SK-MEL-5 (cell line): ENCODE measurements at regions not wholly inside any gene's neighbourhood (a gene's known extent, or its start where the extent isn't known, plus 50 kb on each side); places are given as distances from the start of the nearest gene placed in this dataset.

Experiments
- DNase-seq: peaks from one replicate; pipeline ENCODE4 v3.0.0-alpha.2; 2016; ENCODE audit warnings: low read depth, low spot score
- in situ Hi-C: cut with HindIII; loops from 2 replicates; pipeline ENCODE4 v1.10.0; 2016; ENCODE audit warnings: low sequenced_read_pairs, high pct_unique_total_duplicates, low pct_unique_long_range_greater_than_20kb

DNA sequence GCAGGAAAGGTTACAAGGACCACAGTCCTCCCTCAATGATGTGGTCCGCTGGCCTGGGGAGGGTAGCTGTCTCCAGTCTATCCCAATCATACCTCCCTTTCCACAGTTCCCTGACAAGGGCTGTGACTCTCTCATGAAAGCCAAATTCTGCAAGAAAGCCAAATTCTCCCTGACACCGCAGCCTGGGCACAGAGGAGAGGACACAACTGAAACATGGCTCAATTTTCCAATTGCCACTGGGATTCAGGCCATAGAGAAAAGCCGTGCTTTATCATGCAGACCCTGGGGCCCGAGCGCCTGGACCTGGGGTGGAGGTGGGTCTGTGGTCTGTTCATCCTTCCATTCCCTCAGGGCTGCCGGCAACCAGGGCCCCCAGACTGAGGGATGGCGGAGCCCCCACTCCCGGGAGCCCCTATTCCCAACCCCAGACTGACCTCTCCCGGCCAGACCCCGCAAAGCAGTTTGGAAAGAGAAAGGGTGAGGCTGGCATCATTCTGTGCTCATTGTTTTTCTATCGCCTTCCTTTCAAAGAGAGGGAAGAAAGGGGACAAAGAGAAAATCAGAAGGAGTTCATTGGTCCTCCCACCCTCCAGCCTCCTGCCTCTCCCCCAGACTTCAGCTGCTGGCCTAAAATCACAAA lies 239.5 kb downstream of the BUD13 start:
- peak; percentile 23 for DNase-seq
- in situ Hi-C loops = no loop called here

DNA sequence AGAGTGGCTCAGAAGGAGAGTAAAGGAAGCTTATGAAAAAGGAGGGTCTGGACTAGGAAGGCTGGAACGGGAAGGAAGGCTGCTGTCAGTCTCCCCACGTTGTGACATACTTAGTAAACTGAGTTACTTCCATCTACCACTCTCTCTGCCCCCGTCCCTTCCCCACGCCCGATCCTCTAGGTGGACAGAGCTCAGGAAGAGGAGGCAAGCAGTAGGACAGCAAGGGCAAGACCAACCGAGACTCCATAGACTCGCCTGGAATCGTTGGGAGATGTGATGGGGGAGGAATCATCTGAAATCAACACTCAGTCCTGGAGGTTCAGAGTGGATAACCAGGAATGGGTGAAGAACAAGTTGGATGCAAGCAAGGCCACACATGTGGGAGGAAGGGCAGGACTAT lies 240.7 kb downstream of the BUD13 start:
- no peak for DNase-seq
- in situ Hi-C loops = no loop called here

DNA sequence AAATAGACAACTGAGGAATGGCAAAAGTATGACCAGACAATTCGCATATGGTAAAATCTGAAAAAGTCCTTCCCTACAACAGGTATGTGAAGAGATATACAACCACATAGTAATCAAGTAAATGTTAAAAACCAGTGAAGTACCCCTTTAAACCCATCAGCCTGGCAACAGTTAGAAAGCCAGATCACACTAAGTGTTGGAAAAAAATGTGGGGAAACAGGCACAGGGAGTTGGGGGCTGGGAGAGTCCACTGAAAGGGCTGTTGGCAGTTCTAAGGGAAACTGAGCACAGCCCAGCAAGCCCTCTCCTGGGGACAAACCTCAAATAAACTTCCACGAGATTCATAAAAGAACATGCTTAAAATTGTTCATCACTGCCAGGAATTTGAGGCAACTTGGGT lies 242.1 kb downstream of the BUD13 start:
- DNase-seq = no peak
- in situ Hi-C loops = no loop called here

DNA sequence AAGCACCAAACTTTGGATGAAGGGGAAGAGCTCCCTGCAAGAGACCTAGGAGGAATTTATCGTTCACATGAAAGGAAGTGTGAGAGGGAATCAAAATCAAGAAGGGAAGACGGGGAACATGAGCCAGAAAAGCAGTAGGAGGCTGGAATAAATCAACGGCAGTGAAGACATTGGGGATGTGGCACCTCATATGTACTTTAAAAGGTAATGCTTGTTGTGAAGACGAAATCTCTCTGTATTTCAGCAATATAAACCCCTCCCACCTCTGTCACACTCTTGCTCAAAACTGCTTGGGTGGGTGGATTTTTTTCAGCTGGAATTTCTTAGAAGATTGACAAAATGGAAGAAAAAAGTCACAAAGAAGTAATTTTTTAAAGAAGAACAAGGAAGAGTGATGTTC lies 243.5 kb downstream of the BUD13 start:
- in situ Hi-C loops = no loop called here
- DNase-seq = no peak

DNA sequence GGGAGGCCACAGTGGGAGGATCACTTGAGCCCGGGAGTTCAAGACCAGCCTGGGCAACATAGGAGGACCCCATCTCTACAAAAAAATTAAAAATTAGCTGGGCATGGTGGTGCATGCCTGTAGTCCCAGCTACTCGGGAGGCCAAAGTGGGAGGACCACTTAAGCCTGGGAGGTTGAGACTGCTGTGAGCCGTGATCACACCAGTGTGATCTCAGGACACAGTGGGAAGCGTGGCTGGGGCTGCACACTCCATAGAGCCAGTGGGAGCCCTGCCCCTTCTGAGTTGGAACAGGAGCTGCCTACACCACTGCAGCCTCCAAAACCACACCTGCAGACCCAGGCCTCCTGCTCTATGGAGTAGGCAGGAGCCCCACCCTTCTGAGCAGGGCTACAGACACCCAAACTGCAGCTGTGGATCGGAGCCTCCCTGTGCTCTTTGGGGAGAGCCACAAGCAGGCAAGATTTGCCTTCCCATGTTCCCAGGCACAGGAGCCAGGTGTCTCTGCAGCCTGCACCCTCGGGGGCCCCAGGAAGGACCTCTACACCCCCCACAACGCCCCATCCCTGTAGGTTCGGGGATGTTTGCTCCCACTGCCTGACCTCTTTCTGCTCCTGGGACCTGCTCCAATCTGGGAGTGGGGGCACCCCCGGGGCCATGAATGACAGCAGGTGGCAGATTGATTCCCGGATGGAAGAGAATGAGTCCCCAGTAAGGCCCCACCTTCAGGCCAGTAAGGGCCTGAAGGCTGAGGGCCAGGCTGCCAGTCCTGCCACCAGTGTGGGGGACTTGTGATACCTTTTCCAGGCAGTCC lies 245.4 kb downstream of the BUD13 start:
- in situ Hi-C loops = no loop called here
- DNase-seq = no peak

DNA sequence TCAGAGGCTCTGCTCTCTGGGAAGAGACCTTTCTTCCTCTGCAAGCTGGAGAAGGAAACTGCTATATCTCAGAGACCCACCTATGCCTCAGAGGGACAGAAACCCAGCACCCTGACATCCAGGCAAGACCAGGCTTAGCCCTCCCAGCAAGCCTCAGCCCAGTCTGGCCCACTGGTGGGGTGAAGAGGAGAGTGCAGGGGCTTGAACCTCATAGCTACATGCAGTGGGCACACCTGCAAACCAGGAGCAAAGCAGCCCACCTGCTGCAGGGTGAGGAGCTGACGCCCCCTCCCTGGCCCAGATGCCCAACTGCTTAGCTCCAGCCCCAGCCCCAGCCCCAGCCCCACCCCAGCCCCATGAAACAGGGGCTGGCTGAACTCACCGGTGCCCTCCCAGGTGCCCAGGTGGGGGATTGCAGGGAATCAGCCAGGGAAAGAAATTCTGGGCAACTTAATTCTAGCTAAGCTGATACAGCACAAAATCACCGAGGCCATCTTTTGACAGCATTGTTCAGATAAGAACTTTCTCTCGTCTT lies 246.8 kb downstream of the BUD13 start:
- in situ Hi-C loops = no loop called here
- no peak for DNase-seq

DNA sequence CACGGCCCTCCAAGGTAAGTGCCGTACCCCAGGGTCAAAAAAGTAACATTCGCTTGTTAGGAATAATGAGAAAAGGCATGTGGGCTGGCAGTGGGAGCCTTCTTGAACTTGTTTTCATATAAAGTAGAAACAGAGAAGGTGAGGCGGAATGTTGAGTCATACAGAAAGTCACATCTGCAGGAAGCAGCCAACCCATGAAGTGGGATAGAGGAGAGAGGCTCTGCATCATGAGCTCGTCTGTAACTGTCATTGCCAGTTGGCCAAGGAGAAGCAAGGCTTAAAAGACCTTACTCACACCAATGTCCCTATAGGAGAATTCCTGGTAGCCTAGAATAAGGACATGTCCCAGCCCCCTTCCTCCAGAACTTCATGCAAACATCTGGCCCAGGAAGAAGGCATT lies 253.3 kb downstream of the BUD13 start:
- in situ Hi-C loops = no loop called here
- DNase-seq = no peak

DNA sequence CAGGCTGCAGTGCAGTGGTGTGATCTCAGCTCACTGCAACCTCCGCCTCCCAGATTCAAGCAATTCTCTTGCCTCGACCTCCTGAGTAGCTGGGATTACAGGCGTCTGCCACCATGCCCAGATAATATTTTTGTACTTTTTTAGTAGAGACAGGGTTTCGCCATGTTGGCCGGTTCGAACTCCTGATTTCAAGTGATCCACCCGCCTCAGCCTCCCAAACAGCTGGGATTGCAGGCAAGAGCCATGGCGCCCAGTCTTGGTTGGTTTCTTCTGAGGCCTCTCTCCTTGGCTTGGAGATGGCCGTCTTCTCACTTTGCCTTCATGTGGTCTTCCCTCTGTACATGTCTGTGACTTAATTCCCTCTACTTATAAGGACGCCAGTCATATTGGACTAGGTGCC lies 254.6 kb downstream of the BUD13 start:
- in situ Hi-C loops = no loop called here
- DNase-seq = no peak

DNA sequence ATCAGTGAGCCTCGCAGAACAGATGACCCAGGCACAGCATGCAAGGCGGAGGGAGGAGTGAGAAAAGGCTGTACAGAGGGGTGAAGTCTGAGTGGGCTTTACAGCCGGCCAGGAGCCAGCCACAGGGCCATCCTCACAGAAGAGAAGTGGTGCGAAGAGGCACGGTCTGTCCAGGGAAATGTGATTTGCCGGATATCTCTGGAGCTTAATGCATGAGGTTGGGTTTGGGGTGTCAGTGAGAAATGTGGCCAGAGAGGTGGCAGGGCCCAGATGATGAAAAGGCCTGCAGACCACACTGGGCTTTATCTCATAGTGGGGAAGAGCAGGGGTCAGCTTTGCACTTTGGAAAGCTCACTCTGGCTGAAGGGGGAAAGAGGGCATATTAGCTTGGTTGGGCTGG lies 255.2 kb downstream of the BUD13 start:
- in situ Hi-C loops = no loop called here

DNA sequence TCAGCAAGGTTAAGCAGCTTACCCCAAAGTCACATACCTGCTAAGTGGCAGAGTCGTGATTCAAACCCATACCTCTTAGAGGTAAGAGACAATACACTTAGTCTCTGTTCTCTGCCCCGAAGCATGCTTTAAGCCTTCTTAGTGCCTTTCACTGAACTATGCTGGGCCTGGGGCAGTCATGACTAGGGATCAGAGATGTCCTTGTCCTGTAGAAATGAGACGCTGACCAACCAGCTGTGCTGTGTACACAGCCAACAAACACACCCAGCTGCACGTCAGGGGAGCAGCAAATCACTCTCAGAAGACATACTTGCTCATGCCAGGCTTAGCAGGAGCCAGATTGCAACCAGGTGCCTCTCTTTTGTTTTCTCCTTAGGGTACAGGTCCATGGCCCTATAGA lies 255.7 kb downstream of the BUD13 start:
- no peak for DNase-seq
- in situ Hi-C loops = no loop called here

More for the DNA sequence above, 255.2 kb downstream of the BUD13 start:
- DNase-seq = no peak

DNA sequence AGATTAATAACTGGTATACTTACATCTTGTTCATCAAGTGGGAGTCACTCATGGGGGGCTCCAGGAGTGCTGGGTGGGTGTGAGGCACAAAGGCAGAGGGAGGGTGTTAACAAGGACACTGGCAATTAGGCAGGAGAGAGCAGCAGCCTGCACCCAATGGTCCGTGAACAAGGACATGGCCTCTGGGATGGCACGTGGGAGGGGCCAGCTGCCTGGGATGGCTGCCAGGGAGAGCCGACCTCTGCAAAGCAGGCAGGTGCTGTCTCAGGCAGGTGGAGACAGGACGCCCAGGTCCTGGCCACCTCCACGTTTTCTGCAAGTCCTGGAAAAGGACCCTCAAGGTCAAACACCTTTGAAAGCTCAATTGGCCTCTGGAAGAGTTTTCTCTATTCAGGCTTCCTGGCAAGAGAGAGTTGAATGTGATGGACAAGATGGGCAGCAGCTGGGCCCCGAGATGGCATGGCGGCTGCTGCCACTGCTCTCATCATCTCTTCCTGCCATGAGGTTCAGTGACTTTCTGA lies 257.1 kb downstream of the BUD13 start:
- in situ Hi-C loops = no loop called here
- no peak for DNase-seq

DNA sequence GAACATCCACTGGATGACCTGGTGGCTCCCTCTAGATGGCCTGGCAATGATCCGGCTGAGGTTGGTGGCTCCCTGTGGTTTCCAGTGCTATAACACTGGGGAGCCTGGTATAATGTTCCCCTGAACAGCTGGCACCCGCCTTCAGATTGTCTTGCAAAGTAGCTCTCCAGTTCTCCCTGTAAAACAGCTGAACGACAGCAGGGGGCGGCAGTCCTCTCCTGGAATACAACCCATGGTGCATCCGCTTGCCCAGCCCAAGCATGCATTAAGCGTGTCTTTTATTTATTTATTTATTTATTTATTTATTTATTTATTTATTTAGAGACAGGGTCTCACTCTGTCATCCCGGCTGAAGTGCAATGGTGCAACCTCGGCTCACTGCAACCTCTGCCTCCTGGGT lies 258.9 kb downstream of the BUD13 start:
- DNase-seq = peak; percentile 77
- in situ Hi-C loops = no loop called here

DNA sequence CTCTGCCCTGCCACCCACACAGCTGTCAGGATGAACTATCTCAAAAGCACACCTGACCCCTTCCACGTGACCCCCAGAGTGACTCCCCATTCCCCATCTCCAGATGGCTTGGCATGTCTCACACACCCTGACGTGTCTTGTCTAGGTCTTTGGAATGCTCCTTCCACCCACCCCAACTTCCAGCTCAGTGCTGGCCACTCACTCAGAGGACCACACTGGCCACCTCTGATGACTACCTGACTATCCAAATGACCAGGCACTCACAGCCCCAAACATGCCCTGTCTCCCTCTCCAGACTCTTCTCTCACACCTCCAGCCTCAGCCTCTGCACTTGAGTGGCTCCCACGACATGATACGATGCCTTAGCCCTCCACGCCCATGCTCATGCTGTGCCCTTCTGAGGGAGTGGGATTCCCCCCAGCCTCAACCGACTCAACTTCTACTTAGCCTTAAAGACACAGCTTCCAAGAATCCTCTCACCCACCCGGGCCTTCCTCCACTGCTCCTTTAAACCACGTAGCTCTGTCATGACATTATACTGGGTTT lies 259.4 kb downstream of the BUD13 start:
- DNase-seq = no peak
- in situ Hi-C loops = no loop called here

DNA sequence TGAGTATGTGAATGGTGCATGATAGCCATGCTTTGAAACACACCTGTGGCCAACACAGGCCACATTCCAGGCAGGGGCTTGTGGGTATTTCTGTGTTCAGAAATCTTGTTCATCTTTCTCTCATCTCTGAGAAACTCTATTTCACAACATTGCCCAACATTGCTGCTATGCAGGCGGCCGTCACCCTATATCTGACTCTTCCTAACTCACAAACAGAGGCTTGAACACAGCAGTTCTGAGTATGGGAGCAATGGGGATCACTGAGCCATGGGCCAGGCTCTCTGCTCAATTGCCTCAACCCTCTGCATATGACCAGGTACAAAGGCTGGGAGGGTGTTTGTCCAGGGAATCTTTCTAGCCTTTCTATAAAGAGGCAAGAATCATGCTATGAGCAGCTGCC lies 259.9 kb downstream of the BUD13 start:
- in situ Hi-C loops = no loop called here
- DNase-seq = no peak

DNA sequence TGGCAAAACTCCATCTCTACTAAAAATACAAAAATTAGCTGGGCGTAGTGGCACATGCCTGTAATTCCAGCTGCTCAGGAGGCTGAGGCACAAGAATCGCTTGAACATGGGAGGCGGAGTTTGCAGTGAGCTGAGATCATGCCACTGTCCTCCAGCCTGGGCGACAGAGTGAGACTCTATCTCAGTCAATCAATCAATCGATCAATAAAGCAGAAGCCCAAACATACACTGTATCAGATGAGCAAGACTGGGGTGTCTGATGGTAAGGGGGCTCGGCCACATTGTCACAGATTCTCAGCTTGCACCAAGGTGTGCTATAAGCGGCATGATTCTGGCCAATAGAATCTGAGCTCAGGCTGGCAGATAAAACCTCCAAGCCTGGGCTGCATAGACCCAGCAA lies 261.1 kb downstream of the BUD13 start:
- in situ Hi-C loops = no loop called here
- no peak for DNase-seq

DNA sequence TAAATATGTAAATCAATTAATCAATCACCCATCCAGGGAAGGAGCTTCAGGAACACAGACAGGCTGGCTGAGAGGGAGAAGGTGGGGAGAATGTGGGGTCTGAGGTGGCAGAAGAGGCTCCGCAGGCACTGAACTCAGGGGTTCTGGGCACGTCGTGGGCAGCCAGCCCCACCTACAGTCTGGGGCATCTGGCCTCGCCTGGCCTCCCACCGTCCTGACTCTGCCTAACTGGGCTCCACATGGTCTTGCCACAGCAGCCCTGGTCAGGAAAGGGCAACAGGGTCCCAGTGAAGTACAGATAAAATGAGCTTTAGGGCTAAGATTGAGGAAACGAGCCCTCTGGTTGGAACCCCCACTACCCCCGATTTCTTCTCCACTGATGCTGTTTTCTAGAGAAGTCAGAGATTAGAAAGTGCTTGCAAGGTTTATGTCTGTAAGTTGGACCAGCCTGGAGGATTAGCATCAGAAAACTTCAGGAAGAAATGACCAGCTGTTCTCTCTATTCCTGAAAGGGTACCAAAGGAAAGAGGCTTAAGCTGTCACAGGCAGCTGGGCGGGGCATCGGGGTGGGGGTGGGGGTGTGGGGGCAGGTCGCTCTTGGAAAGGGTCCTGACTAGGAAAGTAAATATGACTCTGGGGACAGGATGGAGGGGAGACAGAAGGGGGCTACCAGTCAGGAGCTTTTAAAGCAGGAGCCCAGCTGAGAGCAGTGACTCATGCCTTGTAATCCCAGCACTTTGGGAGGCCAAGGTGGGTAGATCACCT lies 261.7 kb downstream of the BUD13 start:
- DNase-seq = no peak
- in situ Hi-C loops = no loop called here

DNA sequence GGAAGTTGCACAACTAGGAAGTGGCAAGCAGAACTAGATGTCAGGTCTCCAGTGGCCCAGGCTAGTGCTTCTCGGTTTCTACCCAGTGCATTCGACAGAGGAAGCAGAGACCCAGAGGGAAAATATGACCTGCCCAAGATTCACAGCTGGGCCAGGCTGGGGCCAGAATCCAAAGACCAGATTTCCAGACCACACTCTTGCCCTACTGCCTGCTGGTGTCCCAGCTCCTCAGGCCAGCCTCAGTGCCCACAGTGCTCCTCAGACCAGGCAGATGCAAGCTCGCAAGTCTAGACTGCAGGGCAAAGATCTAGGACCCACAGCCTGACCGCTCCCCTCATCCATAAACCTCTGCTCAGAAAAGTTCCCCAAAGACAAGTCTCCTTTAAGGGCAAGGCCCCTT lies 262.6 kb downstream of the BUD13 start:
- DNase-seq = no peak
- in situ Hi-C loops = no loop called here

DNA sequence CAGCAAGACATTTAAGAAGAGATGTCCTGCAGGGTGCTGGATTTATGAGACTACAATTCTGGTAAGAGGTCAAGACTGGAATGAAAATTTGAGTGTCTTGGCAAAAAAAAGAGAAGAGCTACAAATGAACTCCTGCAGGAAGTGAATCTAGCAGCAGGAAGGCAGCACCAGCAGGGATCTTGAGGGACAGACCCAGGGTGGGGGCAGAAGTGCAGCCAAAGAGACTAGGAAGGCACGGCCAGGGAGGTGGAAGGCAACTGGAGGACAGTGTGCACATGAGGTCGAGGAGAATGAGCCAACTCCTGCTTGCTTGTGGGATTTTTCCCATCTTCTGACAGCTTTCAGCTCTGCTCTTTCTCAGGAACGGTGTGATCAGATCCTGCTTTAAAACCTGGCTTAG lies 263.2 kb downstream of the BUD13 start:
- in situ Hi-C loops = no loop called here
- no peak for DNase-seq
